A549 (cell line): ENCODE measurements at regions not wholly inside any gene's neighbourhood (a gene's known extent, or its start where the extent isn't known, plus 50 kb on each side); places are given as distances from the start of the nearest gene placed in this dataset.

Experiments
- CTCF ChIP-seq: fragments of >200 bp; sonication (Bioruptor Twin); formaldehyde crosslinking; IDR thresholded peaks from 3 replicates; pipeline ENCODE4 v1.5.1; 2016
- MAFK ChIP-seq: fragments of 450-650 bp; IDR thresholded peaks from 2 replicates; pipeline ENCODE4 v1.6.1; 2014; ENCODE audit not compliant: partially characterized antibody
- POLR2A ChIP-seq: IDR thresholded peaks from 2 replicates; pipeline ENCODE4 v1.6.1; 2012; ENCODE audit warnings: mild to moderate bottlenecking, low read length
- RARB ChIP-seq: fragments of 250-450 bp; sonication (Bioruptor Pico); IDR thresholded peaks from 2 replicates; pipeline ENCODE4 v1.8.0; 2021; ENCODE audit warnings: mild to moderate bottlenecking, moderate library complexity
- RFX5 ChIP-seq: fragments of 450-650 bp; IDR thresholded peaks from 2 replicates; pipeline ENCODE4 v1.7.1; 2014; ENCODE audit warnings: antibody characterized with exemption, mild to moderate bottlenecking, moderate library complexity
- TF ChIP-seq, protein P1 (sequence below): fragments of >200 bp; sonication (Bioruptor Twin); formaldehyde crosslinking; IDR thresholded peaks from 3 replicates; pipeline ENCODE4 v1.6.1; 2016

GRCh38 chr11:28559492-28559891 lies 451.3 kb downstream of the METTL15 start:
- no peak for TF ChIP-seq RARB (CRISPR knock-in tag)
- no peak for TF ChIP-seq POLR2A
- no peak for TF ChIP-seq CTCF
- TF ChIP-seq, protein P1, sequence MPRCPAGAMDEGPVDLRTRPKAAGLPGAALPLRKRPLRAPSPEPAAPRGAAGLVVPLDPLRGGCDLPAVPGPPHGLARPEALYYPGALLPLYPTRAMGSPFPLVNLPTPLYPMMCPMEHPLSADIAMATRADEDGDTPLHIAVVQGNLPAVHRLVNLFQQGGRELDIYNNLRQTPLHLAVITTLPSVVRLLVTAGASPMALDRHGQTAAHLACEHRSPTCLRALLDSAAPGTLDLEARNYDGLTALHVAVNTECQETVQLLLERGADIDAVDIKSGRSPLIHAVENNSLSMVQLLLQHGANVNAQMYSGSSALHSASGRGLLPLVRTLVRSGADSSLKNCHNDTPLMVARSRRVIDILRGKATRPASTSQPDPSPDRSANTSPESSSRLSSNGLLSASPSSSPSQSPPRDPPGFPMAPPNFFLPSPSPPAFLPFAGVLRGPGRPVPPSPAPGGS, result no peak
- no peak for TF ChIP-seq MAFK
- TF ChIP-seq RFX5, result no peak
